Epithelial cell of prostate (primary cell): ENCODE measurements at regions not wholly inside any gene's neighbourhood (a gene's known extent, or its start where the extent isn't known, plus 50 kb on each side); places are given as distances from the start of the nearest gene placed in this dataset.
"Not testable (repeated sequence)": the region's sequence is repeated elsewhere in the genome, so short reads cannot be mapped to it uniquely, and the experiment has no call there.

Experiments used
- DNase-seq: peaks from one replicate; pipeline ENCODE4 v3.0.0-alpha.2; 2011; ENCODE audit warnings: low read depth, low spot score
- H3K27ac ChIP-seq: fragments of 450-650 bp; 2 replicates; pipeline ENCODE4 v1.5.1; 2017; ENCODE audit warnings: mild to moderate bottlenecking

DNA sequence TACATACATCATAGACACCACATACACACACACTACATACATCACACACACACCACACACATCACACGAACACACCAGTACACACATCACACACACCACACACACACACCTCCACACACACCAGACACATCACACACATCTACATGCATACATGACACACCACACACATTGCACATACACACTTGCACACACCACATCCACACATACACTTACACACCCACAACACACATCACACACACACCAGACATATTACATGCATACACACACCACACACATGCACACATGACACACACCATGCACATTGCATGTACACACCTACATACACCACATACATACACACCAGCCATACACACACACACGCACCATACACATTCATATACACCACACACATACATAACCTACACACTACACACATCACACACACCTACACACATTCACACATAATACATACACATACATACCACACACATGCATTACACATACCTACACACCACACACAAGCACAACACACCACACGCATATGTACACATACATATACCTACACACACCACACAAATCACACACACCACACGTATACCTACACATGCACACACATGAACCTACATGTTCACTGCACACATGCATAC lies 156.5 kb downstream of the NDUFA10 start:
- H3K27ac ChIP-seq: no peak overlapping the region
- no peak for DNase-seq

GRCh38 chr2:239866778-239867177 lies 158.4 kb downstream of the NDUFA10 start:
- no peak overlapping the region for H3K27ac ChIP-seq
- DNase-seq: no peak

- H3K27ac ChIP-seq: no peak overlapping the region
- DNase-seq: no peak
Observed at GRCh38 chr2:239866350-239866749, 158.8 kb downstream of the NDUFA10 start.

GRCh38 chr2:239865856-239866255 lies 159.3 kb downstream of the NDUFA10 start:
- H3K27ac ChIP-seq, DNase-seq: not testable (repeated sequence)

DNA sequence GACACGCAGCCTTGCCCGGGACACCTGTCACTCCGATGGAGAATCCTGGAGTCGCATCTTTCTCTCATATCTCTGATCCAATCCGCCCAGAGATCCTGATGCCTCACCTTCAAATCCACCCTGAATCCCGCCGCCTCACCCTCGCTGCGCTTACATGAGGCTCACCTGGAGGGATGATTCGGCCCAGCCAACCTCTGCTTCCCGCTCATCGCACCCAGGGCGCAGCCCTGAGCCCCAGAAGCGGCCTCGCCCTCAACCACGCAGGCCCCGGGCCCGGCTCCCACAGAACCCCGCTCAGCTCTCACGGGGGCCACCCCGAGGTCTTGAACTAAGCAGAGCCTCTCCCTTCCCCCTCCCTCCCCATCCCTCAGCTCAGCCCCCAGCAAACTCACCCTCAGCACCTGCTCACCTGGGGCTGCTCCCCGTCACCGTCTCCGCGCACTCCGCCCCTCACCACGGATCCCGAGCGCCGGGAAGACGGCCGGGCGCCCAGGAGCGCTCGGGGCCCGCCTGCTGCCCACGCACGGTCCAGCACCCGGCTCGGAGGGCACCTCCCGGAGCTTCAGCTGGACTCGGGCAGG lies 160.0 kb downstream of the NDUFA10 start:
- no peak for DNase-seq
- H3K27ac ChIP-seq: no peak overlapping the region

DNA sequence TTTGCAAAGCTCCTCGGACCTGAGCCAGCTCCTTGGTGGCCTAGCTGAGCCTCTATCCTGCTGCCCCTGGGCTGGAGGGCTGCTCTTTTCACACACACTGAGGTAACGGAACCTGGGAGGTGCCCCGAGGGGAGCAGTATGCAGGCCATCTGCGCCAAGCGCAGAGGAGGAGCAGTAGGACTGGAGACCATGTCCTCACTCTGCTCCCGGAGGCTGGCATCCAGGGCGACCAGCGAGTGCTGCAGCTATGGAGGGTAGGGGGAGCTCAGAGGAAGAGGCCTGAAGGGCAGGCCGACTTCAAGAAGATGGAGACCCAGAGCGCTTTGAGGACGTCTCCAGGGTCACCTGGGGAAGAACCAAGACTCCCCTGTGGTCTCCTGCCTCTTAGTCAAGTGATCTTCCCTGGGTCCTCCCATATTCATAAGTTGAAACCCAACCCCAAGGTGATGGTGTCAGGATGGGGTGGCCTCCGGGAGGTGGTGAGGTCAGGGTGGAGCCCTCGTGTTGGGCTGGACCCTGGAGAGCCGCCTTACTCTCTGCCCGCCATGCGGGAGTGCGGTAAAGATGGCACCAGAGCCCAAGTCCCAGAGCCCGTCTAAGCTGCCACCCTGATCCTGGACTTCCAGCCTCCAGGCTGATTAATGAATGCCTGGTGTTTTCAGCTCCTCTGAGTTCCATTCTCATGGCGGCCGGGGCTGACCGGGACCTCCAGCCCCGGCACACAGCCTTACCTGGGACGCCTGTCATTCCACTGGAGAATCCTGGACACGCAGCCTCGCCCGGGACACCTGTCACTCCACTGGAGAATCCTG lies 160.7 kb downstream of the NDUFA10 start:
- H3K27ac ChIP-seq: no peak overlapping the region
- no peak for DNase-seq

GRCh38 chr2:239862613-239863012 lies 162.5 kb downstream of the NDUFA10 start:
- no peak for DNase-seq
- no peak overlapping the region for H3K27ac ChIP-seq

DNA sequence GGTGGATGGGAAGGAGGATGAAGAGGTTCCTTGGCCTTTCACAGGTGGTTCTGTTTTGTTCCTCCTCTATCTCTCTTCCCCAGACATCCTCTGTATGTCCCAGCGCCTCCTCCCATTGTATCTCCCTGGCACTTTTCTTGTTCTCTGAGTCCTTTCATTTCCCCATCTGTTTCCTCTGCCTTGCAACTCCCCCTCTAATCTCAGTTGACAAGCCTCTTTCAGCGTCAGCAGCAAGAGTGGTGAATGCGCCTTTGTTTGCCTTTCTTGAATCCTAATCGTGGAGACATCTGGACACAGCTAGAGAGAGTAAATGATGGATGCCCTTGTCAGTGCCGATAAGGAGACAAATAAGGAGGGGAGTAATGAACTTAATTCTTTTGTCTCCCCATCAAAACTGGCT lies 167.0 kb downstream of the NDUFA10 start:
- H3K27ac ChIP-seq: no peak overlapping the region
- DNase-seq: no peak

DNA sequence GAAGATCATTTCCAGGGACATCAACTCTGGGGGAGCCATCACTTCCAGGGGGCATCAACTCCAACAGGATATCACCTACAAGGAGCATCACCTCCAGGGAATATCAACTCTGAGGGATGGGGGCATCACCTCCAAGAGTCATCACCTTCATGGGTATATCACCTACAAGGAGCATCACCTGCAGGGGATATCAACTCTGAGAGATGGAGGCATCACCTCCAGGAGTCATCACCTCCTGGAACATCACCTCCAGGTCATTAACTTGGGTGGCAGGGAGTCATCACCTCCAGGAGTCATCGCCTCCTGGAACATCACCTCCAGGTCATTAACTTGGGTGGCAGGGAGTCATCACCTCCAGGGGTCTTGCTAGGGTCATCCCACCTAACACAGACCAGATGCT lies 167.6 kb downstream of the NDUFA10 start:
- H3K27ac ChIP-seq: no peak overlapping the region
- no peak for DNase-seq

GRCh38 chr2:239856620-239857285 lies 168.4 kb downstream of the NDUFA10 start:
- no peak for DNase-seq
- no peak overlapping the region for H3K27ac ChIP-seq

- no peak overlapping the region for H3K27ac ChIP-seq
- no peak for DNase-seq
Observed at GRCh38 chr2:239855863-239856587, 169.1 kb downstream of the NDUFA10 start.

DNA sequence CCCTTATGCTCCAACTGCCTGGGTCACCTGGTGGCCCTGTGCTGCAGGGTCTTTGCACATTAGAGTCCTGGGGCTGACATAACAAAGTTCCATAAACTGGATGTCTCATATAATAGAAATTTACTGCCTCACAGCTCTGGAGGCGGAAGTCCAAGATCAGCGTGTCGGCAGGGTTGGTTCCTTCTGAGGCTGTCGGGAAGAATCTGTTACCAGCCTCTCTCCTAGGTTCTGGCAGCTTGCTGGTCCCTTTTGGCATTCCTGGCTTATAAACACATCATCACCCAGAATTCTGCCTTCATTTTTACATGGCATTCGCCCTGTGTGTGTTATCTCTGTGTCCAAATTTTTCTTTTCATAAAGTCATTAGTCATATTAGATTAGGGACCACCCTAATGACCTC lies 170.5 kb downstream of the NDUFA10 start:
- H3K27ac ChIP-seq: no peak overlapping the region
- DNase-seq: no peak

DNA sequence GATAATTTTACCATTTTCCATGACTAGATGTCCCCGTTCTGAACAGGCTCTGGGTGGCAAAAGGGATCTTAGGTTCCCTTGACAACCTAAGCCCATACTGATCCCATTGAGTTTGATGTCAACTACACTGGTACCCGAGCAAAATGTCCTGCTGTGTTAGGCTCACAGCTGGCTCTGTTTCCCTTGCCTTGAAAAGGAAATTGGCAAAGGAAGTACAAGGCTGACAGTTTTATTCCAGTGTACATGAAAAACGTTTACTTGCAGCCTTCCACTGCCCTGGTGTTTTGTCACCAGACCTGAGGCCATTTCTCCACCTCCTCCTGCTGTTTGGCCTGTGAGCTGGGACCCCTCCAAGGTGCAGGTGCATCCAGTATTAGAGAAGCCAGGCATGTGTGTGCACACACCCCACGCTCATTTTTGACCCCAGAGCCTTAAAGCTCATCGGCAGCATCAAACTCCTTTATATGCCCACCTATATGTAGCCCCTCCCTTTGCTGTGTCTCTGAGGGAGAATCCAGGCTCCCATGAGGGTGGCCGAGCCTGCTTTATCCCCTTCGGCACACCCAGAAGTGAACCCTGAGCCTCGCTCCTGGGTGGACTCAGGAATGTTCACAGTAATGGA lies 171.3 kb downstream of the NDUFA10 start:
- DNase-seq: no peak
- H3K27ac ChIP-seq: no peak overlapping the region

- no peak for DNase-seq
- H3K27ac ChIP-seq: no peak overlapping the region
Observed at GRCh38 chr2:239853121-239853520, 172.0 kb downstream of the NDUFA10 start.

GRCh38 chr2:239852272-239852671 lies 172.9 kb downstream of the NDUFA10 start:
- no peak overlapping the region for H3K27ac ChIP-seq
- no peak for DNase-seq

GRCh38 chr2:239846789-239847676 lies 178.1 kb downstream of the NDUFA10 start:
- no peak for DNase-seq
- H3K27ac ChIP-seq: no peak overlapping the region

DNA sequence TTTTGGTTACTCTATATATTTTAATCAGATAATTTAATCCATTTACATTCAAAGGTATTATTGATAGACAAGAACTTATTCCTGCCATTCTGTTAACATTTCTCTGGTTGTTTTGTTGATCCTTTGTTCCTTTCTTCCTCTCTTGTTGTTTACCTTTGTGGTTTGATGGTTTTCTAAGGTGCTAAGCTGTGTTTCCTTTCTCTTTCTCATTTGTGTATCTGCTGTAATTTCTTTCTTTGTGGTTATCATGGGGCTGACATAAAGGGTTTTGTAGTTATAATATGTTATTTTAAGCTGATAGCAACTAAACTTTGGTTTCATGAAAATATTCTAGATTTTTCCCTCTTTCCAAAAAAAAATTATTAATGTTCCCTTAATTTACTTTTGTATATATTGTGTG lies 179.2 kb downstream of the NDUFA10 start:
- no peak overlapping the region for H3K27ac ChIP-seq
- no peak for DNase-seq

DNA sequence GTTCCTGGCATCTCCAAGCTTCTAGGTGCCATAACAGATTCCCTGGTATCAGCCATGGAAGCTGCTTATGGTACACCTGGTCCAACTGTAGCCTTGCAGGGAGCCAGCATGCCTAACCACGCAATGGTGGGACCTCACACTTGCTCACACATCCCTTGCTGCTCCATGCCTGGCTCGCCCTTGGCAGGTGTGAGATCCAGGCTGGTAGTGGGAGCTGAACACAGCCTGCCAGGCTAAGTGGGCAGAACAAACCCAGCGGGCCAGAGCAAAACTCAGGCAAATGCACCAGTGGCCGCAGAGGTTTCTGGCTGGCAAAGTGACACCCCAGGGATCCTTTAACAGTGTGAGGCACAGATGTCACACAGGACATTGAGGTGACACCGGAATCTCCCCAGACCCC lies 185.8 kb downstream of the NDUFA10 start:
- DNase-seq: no peak
- H3K27ac ChIP-seq: no peak overlapping the region
